Fibroblast of skin of right biceps (primary cell): ENCODE measurements at regions not wholly inside any gene's neighbourhood (a gene's known extent, or its start where the extent isn't known, plus 50 kb on each side); places are given as distances from the start of the nearest gene placed in this dataset.

Source experiments
- DNase-seq: peaks from one replicate; pipeline ENCODE4 v3.0.0-alpha.2; 2013

DNA sequence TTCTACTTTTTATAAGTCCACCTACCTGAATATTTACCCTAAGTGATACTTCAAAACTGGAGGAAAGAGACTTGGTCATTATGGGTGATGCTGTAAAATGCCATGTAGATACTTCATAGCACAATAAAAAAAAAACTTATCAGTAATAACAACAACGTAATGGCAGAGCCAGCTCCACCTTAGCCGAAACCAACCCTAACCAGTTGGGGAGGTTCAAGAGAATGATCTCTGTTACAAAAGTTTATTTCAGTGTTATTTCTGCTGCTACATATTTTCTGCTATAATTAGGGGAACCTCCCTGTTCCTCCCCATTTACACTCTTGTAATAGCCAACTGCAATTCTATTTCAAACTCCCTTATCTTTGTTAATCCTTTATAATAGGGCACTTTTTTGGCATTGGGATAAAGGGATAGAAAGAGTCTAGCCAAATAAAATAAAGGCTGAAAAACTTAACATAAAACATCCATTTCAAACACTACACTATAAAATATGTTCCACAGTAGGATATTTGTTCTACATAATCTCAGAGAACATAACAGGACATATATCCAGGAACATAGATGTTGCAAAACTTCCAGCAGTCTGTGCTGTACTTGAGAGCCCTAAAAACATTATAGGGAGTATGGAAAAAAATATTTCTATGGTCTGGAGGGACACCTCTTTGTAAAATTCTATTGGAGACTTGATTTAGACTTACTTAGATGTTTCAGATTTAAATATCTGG, 138.7 kb upstream of the POF1B start:
- no peak for DNase-seq

DNA sequence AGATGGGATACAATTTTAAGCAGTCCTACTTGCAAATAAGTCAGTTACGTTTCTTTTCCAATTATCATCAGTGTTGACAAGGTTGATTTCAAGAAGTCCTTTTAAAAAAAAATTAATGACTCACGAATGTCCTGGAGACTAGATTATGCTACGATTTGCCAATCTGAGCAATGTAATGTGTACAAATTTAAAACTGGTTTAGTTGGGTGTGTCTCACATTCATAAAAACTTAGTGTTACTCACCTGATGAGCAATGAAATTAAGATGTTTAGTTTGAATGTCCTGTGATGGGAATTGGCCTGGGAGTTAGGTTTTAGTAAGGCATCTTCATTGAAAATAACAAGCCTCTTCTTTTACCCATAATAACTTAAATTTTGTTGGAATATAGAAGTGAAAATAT, 136.7 kb upstream of the POF1B start:
- DNase-seq, result no peak

DNA sequence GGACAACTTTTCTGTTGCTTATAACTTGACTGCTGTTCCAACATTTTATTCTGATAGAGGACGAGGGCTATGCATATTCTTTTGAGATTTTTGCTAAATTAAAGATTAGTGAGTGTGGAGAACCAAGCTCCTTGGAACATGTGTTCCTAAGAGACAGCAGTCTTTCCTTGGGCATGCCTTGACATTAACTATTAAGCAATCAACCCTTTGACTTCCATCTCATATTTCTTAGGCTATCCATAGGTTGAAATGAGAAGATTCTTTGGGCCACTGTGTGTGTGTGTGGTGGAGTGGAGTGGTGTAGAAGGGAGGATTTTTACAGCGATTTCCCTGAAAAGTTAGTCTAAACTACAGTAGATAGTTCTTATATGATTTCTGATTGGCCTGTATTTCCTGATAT, 127.4 kb upstream of the POF1B start:
- no peak for DNase-seq

DNA sequence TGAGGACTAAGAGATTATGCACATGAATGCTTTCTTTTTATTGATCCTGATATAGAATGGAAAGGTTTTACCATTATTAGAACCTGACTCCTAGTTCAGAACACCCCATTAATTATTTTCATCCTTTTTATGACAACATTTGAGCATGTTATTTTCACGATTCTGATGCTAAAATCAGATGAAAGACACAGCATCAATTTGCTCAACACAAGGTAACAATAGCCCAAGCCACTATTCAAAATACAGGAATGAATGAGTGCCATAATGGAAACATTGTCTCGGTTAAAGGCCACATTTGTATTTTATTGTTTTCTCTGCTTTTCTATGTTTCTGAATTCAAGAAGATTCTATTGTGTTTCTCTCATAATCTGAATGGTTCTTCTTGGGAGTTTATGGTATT, 126.3 kb upstream of the POF1B start:
- DNase-seq, result no peak

DNA sequence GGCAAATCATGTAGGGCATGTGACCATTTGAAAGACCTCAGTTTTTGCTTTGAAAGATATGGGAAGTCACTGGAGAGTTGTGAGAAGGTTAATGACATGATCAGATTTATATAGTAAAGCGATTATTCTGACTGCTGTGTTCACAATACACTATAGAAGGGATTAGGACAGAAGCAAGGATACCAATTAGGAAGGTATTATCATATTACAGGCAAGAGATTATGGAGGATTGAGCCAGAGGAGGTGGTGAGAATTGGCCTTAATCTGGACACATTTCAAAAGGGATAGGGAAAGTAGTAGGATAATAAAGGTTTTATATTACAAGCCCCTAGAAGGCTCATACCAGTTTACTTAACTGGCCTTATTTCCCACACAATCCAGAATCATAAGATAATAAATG, 124.9 kb upstream of the POF1B start:
- DNase-seq, result no peak

DNA sequence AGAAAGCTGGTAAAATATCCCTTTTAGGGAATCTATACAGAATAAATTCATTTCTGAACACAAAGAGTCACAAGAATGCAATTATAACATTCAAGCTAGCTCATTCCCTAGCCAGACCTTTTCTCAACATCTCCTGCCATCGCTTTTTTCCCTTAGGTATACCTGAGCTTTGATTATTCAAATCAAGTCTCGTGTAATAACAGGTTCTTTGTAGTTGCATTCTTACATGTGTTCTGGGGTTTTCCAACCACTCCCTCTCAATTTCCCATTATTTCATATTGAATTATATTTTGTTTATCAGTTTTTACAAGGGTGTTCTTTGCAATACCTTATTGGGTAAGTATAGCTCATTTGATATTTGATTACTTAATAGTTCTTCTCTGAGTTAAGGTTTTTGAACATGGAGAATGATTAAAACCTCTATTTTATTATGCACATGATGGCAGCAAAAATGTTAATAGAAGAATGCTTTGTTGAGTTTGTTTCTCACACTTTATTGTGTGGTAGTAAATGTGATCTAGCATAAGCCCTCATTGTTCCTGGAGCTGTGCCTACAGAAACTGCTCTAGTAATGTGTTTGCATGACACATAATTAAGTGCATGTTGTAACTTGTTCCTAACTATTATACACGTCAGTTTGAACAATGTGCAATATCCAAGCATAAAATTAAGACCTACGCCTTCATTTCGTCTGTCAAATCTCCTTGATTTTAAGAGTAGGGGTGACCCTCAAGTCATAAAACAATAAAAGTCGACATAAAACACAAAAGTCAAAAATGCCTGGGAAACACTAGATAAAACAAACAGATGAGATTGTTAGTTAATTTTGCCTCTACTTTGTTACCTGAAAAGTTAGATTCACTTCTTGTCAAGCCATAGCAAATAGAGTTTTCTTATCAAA, 124.0 kb upstream of the POF1B start:
- no peak for DNase-seq

DNA sequence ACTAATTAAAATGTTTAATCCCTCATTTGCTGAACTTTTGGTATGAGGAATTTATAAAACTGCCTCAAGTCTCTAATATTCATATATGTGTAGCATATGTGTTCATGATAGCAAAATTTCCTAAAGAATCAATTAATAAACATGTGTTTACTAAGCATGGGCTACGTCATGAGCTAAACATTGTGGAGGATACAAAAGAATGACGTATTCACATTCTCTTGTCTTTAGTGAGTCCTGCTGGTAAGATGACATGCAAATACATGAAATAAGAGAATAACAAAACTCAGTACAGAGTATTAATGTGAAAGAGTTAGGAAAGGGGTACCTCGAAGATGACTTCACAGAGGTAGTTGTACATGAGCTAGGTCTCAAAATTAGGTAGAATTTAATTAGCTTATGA, 121.9 kb upstream of the POF1B start:
- DNase-seq, result no peak

DNA sequence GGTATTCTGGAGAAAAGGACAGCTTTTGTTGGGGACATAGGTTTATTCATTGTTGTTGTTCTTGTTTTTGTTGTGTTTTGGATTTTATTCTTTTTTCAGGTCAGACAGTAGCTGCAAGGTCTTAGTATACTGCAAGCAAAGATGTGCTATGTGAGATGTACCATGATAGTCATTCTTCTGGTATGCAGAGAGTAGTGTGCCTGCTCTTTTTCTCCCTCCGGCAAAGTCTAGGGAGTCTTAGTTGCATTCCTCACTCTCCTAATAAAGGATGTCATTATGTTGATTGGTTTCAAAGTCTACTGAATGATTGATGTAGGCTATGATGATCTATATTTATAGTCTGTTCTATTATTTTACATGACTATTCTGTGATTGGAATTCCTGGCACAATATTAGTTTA, 119.9 kb upstream of the POF1B start:
- no peak for DNase-seq

DNA sequence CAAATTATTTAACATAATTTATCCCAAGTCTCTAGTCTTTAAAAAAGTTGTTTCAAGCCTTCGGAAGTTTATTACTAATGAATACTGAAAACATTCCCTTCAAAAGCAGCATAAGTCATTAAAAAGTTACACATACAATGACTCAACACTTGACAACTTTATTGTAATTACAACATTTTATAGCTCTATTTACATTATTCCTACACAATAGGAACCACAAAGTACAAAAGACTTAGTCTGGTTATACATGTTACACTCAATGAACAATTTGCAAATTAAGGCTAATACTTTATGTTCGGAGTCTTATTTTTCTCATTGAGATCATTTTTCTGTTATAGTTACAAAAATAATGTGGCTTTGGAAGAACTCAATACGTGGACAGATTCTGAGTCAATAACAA, 114.4 kb upstream of the POF1B start:
- DNase-seq, result no peak

DNA sequence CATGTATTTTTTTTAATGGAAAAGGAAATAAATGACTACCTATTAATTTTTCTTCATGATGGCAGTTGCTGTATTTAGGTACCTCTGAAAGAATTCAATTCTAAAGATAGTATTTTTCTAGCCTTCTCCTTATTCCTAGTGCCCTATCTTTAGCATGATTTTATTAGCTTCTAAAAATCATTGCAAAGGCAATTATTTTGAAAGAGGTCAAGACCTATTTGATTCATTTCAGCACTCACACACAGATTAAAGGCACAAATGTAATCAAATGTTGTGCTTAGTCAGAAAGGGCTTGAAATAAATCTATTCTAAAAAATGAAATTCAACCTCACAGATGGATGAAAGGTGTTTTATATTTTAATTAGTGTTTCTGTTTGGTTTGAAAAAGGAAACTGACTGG, 74.8 kb upstream of the POF1B start:
- no peak for DNase-seq

DNA sequence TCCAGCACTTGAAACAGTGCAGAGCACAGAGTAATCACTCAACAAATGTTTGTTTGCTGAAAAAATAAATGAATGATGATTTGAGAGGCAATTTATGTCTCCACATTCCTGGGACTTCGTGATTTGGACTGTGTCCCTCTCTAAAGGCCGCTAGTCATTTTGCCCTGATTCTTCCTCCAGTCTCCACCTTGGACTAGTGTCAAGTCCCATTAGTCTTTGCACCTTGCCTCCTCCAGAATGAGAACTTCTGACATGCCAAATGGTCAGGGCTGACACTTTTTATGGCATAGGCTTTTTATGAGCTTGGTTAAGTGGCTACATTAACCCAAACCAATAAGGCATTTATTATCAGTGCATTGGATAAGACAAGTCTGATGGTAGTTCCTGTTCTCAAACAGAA, 65.1 kb upstream of the POF1B start:
- DNase-seq, result no peak
